Hepatocyte (in vitro differentiated cells): ENCODE measurements at regions not wholly inside any gene's neighbourhood (a gene's known extent, or its start where the extent isn't known, plus 50 kb on each side); places are given as distances from the start of the nearest gene placed in this dataset.

Experiments
- DNase-seq: peaks from one replicate; pipeline ENCODE4 v3.0.0-alpha.2; 2016; ENCODE audit warnings: low spot score
- H2AFZ ChIP-seq: fragments of 200-600 bp; sonication (generic); 2 replicates; pipeline ENCODE4 v1.6.0; 2016; ENCODE audit warnings: antibody characterized with exemption, mild to moderate bottlenecking
- H3K27ac ChIP-seq: fragments of 200-600 bp; sonication (generic); 2 replicates; pipeline ENCODE4 v1.5.1; 2016; ENCODE audit warnings: mild to moderate bottlenecking
- H3K27me3 ChIP-seq: fragments of 200-600 bp; sonication (generic); 2 replicates; pipeline ENCODE4 v1.6.1; 2016
- H3K36me3 ChIP-seq: fragments of 200-600 bp; sonication (generic); replicated peaks from 2 replicates; pipeline ENCODE4 v1.5.1; 2016; ENCODE audit warnings: low read depth; ENCODE audit not compliant: insufficient read depth
- H3K4me1 ChIP-seq: fragments of 200-600 bp; sonication (generic); 2 replicates; pipeline ENCODE4 v1.5.1; 2016; ENCODE audit warnings: mild to moderate bottlenecking, moderate library complexity; ENCODE audit not compliant: insufficient read depth
- H3K4me2 ChIP-seq: fragments of 200-600 bp; sonication (generic); 2 replicates; pipeline ENCODE4 v1.6.0; 2016
- H3K4me3 ChIP-seq: fragments of 200-600 bp; sonication (generic); 2 replicates; pipeline ENCODE4 v1.5.1; 2016; ENCODE audit warnings: mild to moderate bottlenecking
- H3K79me2 ChIP-seq: fragments of 200-600 bp; sonication (generic); 2 replicates; pipeline ENCODE4 v1.6.0; 2017; ENCODE audit warnings: mild to moderate bottlenecking
- H3K9me2 ChIP-seq: fragments of 200-600 bp; sonication (generic); replicated peaks from 2 replicates; pipeline ENCODE4 v1.6.0; 2017; ENCODE audit warnings: mild to moderate bottlenecking; ENCODE audit not compliant: insufficient read depth
- H3K9me3 ChIP-seq: fragments of 200-600 bp; sonication (generic); 2 replicates; pipeline ENCODE4 v1.5.1; 2016; ENCODE audit warnings: low read depth, mild to moderate bottlenecking
- H4K20me1 ChIP-seq: fragments of 200-600 bp; sonication (generic); 2 replicates; pipeline ENCODE4 v1.6.0; 2016; ENCODE audit warnings: mild to moderate bottlenecking; ENCODE audit not compliant: insufficient read depth, poor library complexity, severe bottlenecking
- CTCF ChIP-seq: fragments of 200-600 bp; sonication (generic); IDR thresholded peaks from 2 replicates; pipeline ENCODE4 v1.5.1; 2016; ENCODE audit warnings: antibody characterized with exemption, mild to moderate bottlenecking; ENCODE audit not compliant: poor library complexity
- EZH2 ChIP-seq: fragments of 200-600 bp; sonication (generic); IDR thresholded peaks from 2 replicates; pipeline ENCODE4 v1.6.1; 2016; ENCODE audit warnings: antibody characterized with exemption, mild to moderate bottlenecking, borderline replicate concordance
- EZH2phosphoT487 ChIP-seq: fragments of 200-600 bp; sonication (generic); IDR thresholded peaks from one replicate; pipeline ENCODE4 v1.6.1; 2018; ENCODE audit warnings: antibody characterized with exemption, mild to moderate bottlenecking, low read depth, moderate library complexity; ENCODE audit not compliant: unreplicated experiment, severe bottlenecking
- WGBS: methylation state at CpG from one replicate; pipeline ENCODE4 v1.1.6; 2016; ENCODE audit warnings: low lambda C conversion rate; ENCODE audit errors: missing lambda C conversion rate; 5-methylcytosine and 5-hydroxymethylcytosine counted together

GRCh38 chr6:55100686-55101085 lies 73.6 kb upstream of the HCRTR2 start:
- Histone ChIP-seq H3K36me3 (no peaks in the 10 kb centered on the region), H3K79me2 (no peaks in the 10 kb centered on the region), H3K9me2 (no peaks in the 10 kb centered on the region), H3K4me3 (no peak overlapping the region), H4K20me1 (no peaks in the 10 kb centered on the region), H3K4me2 (no peak overlapping the region), H3K9me3 (no peaks in the 10 kb centered on the region), H3K27ac (no peak overlapping the region), H3K4me1 (no peaks in the 10 kb centered on the region), H2AFZ (no peak overlapping the region), H3K27me3 (no peaks in the 10 kb centered on the region)
- DNase-seq, result no peak
- TF ChIP-seq EZH2phosphoT487, result no peak
- no peak for TF ChIP-seq CTCF
- no peak for TF ChIP-seq EZH2
- WGBS, result 71% methylated on average over 3 of the region's 3 CpGs

GRCh38 chr6:55101157-55101556 lies 73.2 kb upstream of the HCRTR2 start:
- WGBS, result 96% methylated on average over 2 of the region's 2 CpGs
- DNase-seq, result no peak
- H3K27me3 ChIP-seq, result no peaks in the 10 kb centered on the region

GRCh38 chr6:55108134-55109130 lies 65.9 kb upstream of the HCRTR2 start:
- Histone ChIP-seq H4K20me1 (no peaks in the 10 kb centered on the region), H3K27ac (no peak overlapping the region), H3K4me1 (no peaks in the 10 kb centered on the region), H3K79me2 (no peaks in the 10 kb centered on the region), H3K9me3 (no peaks in the 10 kb centered on the region), H2AFZ (no peak overlapping the region), H3K9me2 (no peaks in the 10 kb centered on the region), H3K36me3 (no peaks in the 10 kb centered on the region), H3K27me3 (no peaks in the 10 kb centered on the region), H3K4me3 (no peak overlapping the region), H3K4me2 (no peak overlapping the region)
- DNase-seq, result no peak
- TF ChIP-seq CTCF (no peak), EZH2phosphoT487 (no peak), EZH2 (no peak)
- 45% methylated on average over 6 of the region's 6 CpGs for WGBS

More at GRCh38 chr6:55101157-55101556, 73.2 kb upstream of the HCRTR2 start:
- Histone ChIP-seq H2AFZ (no peak overlapping the region), H3K79me2 (no peaks in the 10 kb centered on the region), H3K9me2 (no peaks in the 10 kb centered on the region), H3K4me2 (no peak overlapping the region), H4K20me1 (no peaks in the 10 kb centered on the region), H3K27ac (no peak overlapping the region), H3K4me1 (no peaks in the 10 kb centered on the region), H3K9me3 (no peaks in the 10 kb centered on the region), H3K4me3 (no peak overlapping the region), H3K36me3 (no peaks in the 10 kb centered on the region)
- TF ChIP-seq CTCF, result no peak
- TF ChIP-seq EZH2, result no peak
- no peak for TF ChIP-seq EZH2phosphoT487
